NCI-H2029 (cell line): ENCODE measurements at regions not wholly inside any gene's neighbourhood (a gene's known extent, or its start where the extent isn't known, plus 50 kb on each side); places are given as distances from the start of the nearest gene placed in this dataset.

Experiments
- DNase-seq: peaks from one replicate; lab custom pipeline; 2025; lab: John Stamatoyannopoulos, UW

DNA sequence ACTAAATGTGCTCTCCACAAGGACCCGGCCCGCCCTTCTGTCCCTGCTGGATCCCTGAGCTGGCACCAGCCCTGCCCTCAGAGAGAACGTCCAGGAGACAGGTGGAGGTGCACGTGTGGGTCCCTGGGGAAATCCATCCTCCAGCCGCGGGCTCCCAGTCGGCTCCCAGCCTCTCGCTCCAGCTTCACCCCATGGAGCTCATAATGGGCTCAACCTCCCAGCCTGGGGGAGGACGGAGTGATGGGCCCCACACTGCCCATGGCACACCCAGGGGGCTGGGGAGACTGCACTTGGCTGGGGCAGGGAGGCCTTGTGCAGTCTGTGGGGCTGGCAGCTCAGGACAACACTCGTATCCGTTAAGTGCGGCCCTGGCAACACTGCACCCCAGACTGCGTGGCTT lies 250.5 kb downstream of the TMEM121 start:
- DNase-seq = no peak

DNA sequence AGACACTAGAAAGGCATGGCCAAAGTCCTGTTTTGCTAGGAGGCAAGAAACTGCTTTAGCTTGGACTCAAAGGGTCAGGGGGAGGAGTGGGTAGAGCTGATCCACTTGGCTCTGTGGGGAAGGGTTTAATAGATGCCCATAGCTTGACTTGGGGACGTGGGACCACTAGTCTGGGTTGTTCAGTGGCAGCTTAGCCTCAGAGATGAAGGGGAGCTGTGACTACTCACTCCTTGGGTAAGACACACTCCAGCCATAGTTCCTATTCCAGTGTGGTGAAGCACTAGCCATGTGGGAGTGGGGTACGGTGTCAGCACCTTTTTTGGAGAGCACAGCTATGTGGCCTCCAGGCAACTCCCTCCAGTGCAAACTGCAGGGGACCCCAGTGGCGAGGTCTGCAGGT lies 257.3 kb downstream of the TMEM121 start:
- no peak for DNase-seq

DNA sequence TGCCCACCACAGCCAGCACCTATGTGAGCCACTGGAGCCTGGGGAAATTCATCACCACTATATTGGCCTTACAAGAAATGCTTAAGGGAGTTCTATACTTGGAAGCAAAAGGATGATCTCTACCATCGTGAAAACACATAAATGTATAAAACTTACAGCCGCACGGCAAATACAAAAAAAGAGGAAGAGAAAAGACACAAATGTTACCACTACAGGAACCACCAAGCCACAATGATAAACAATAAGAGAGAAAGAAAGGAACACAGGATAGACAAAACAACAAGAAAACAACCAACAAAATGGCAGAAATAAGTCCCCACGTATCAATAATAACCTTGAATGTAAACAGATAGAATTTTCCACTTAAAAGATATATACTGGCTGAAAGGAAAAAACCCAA lies 267.5 kb downstream of the TMEM121 start:
- no peak for DNase-seq

DNA sequence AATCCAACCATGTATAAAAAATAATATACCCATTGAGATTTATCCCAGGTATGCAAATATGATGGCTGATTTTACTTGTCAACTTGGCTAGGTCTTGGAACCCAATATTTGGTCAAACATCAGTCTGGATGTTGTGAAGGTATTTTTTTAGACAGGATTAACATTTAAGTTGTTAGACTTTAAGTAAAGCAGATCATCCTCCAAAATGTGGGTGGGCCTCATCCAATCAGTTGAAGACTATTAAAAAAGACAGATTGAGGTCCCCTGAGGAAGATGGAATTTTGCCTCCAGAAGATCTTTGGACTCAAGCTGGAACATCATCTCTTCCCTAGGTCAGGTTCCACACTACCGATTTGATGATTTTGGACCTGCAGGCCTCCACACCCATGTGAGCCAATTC lies 271.2 kb downstream of the TMEM121 start:
- no peak for DNase-seq

DNA sequence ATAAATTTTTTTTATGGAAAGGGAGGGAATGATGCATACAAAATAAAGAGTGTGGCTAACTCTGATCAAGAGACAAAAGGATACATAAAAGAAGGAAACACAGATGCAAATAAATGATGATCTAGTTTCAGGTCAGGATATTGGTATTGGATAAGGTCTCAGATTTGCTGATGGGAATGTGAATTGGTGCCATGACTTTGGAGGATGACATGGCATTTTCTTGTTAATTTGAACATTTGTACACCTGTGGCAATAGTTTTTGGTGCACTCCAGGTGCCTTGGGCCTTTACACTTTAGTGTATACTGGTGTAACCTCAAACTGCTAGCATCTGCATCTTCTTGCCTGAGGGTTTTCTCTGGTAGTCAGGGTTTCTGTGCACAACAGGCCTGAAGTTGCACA lies 279.3 kb downstream of the TMEM121 start:
- no peak for DNase-seq

DNA sequence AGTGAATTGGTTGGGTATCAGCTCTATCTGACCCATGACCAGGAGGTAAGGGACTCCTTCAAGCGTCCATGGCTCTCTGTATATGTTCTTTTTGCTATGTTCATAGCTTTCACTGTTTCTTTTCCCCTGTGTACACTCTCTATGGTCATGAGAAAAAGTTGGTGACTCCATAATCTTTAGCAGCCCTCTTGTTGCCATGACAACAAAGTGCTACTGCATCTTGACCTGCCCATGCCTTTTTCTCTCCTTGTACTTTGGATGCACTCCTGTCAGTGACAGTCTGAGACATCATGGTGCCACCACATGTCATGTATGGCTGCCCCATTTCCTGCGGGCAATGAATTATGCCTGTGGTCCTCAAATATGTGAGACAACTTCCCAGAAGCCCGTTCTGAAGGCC lies 280.2 kb downstream of the TMEM121 start:
- no peak for DNase-seq

DNA sequence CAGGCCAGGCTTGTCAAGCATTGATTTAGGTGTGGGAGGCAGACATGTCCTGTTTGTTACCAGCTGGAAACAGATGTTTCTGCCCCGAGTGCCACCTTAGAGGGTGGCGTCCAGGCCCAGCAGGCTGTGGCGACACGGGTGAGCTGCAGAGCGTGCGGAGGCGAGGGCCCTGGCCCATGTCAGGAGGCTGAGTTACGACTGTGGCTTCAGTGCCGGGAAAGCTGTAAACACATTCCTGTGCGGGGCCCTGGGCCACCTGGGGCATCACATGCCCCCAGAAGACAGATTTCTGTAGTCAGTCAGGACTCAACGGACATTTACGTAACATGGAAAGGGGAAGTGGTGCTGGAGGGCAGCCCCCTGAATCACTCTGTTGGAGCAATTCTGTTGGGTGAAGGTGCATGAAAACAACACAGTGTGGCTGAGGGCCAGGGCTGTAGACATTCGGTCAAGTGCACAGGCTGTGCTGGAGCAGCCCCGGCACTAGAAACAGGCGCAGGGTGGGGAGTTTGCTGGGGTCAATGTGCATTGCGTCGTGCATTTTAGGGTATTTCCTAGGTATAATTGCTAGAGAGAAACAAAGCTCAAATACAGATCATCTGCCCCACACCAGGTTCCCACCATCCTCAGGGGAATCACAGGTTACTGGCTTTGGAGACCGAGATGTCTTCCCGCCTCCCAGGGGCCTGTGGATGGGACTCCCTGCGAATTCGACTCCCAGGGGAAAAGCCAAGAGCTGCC lies 291.8 kb downstream of the TMEM121 start:
- no peak for DNase-seq

DNA sequence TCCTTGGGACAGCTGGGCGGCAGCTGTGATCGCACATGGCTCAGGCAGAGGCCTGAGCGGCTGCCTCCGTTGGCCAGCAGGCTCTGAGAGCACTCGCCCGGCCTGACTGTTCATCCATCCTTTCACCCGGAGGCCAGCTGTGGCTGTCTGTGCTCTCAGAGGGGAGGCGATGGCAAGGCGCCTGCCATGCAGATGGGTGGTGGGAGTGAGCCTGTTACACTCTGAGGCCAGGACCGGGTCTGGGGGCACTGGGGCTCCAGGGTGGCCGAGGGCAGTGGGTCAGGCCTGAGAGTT lies 292.3 kb downstream of the TMEM121 start:
- no peak for DNase-seq

DNA sequence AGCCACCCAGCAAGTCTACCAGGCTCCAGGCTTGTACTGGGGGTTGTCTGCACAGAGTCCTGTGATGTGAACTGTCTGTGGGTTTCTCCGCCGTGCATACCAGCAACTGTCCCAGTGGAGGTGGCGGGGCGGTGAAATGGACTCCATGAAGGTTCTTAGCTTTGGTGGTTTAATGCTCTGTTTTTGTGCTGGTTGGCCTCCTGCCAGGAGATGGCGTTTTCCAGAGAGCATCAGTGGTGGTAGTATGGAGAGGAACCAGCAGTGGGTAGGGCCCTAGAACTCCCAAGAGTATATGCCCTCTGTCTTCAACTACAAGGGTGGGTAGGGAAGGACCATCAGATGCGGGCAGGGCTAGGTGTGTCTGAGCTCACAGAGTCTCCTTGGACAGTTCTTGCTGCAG lies 303.8 kb downstream of the TMEM121 start:
- no peak for DNase-seq

DNA sequence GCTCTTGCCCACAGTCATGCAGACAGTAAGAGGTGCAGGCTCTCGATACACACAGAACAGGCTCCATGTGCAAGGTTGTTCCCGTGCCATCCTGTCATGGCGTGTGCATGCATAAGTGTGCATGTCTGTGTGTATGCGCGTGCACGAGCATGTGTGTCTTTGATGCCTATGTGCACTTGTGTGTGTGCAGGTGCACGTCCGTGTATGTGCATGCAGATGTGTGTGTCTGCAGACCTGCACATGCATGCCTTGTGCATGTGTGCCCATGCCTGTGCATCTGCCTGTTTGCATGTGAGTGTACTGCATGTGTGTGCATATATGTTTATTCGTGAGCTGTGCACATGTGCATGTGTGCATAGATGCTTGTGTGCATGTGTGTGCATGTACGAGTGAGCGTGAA lies 309.8 kb downstream of the TMEM121 start:
- no peak for DNase-seq

DNA sequence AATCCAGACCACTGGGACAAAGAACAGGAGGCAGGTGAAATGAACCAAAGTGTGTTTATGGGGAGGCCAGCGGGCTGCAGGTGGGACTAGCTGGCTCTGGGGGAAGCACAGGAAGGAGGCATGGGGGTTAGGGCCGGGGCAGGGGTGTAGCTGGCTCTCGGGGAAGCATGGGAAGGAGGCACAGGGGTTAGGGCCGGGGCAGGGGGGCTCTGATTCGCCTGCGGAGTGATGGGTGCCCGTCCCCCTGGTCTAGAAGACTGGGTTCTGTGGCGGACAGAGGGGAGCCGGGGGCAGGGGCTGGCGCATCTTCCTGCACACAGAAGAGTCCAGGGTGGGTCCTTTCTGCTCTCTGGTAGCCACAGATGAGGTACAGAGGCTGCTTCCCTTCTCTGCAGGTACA lies 310.3 kb downstream of the TMEM121 start:
- no peak for DNase-seq

DNA sequence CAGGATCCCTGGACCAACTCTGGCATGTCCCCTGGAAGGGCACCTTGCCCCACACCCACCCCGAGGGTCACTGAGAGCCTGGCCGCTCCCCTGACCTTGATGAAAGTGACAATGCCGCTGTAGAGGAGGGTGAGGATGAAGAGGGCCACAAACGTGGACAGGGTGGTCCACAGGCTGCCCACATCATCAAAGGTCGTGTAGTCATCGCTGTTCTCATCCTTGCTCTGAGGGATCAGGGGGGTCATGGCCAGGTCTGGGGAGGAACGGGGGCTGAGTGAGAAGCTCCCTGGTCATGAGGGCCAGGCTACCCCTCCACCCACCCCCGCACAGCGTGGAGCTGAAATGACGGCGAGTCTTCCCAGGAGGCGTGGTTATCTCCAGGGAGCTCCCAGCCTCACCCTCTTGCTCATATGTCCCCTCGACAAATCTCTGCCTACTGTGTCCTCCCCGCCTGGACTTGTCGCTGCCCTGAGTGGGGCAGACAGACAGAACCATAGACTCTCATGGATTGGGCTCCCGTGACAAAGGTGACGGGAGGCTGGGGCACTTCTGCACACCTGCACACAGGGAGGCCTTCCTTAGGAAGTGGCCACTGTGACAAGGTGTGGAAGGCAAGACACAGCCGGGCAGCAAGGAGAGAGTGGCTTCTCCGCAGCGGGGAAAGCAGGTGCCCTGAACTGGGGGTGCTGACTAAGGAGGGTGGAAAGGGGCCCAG lies 311.1 kb downstream of the TMEM121 start:
- DNase-seq = no peak

DNA sequence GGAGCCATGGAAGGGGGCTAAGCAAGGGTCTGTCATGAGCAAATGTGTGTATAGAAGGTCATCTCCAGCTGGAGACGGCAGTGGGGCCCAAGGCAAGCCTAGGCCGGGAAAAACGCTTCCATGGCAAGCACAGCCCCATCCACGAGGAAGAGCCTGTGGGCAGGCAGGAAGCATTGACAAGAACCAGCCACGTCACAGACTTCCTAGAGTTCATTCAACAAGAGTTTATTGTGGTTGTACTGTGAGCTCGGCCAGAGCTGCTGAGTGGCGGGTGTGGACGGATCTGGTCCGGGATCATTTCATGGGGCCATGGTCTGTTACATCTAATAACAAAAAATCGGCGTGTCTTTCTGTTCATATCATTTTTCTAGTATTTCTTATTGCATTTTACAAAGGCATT lies 311.7 kb downstream of the TMEM121 start:
- no peak for DNase-seq

DNA sequence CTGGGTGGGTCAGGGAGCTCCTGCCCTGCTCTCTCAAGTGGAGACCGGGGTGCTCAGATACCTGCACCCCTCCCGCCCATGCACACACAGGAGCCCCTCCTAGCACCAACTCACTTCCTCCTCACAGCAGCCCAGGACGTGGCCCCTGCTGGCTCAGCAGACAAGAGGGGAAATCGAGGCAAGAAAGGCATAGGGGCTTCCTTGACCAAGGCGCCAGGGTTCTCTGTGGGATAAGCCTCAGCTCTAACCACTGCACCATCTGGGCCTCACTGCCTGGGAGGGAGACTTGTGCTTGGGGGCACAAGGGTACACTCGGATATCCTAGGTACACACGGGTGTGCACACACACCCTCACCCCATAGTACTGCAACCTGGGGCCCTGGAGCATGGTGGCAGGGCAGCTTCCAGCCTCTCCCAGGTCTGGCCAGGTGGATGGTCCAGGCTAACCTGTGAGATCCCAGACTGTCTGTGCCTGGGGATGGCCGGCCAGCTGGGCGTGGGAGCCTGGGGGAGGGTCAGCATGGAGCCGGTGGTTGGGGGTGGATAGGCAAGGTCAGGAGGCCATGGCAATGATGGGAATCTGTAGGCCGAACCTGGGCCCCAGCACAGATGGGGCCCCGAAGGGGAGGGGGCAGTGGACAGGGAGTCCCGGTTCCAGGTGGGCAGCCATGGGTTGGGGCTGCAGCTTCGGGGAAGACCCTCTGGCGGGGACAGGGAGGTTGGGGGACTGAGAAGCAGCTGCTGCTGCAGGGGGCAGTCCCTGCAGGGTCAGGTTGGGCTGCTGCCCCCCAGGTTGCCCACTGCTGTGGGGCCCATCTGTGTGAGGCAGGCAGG lies 312.4 kb downstream of the TMEM121 start:
- no peak for DNase-seq

DNA sequence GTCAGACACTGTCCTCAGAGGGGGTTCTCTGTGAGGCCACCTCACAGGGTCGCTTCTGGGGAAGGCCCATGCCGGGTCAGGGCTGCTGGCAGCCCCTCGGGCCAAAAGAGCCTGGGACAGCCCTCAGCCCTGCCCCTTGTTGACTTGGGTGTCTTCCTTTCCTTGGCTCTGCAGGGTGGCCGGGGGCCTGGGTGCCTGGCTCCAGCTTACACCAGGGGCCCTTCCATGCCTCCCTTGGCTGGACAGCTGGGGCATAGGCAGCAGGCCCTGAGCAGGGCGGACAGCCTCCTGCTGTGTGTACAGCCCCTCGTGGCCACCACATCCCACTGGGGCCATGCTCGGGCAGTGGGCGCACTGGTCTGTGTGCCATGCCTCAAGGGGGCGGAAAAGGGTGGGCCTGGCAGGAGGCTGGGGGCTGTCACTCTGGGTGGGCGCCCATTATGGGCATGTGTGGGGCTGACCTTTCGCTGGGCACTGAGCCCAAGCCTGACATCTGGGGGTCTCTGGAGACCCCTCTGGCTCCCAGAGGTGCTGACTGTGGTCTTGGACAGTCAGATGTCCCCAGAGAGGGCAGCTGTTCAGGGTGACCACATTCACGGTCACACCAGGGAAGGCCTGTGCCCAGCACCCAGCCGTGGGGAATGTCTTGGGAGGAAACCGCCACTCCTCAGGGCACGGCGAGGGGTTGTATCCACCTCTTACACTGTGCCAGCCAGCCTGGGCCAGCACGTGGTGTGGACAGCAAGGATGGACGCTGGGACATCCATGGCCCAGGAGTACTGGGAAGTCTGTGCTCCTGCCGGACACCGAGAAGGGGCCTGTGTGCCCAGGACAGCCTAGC lies 313.3 kb downstream of the TMEM121 start:
- DNase-seq = no peak

DNA sequence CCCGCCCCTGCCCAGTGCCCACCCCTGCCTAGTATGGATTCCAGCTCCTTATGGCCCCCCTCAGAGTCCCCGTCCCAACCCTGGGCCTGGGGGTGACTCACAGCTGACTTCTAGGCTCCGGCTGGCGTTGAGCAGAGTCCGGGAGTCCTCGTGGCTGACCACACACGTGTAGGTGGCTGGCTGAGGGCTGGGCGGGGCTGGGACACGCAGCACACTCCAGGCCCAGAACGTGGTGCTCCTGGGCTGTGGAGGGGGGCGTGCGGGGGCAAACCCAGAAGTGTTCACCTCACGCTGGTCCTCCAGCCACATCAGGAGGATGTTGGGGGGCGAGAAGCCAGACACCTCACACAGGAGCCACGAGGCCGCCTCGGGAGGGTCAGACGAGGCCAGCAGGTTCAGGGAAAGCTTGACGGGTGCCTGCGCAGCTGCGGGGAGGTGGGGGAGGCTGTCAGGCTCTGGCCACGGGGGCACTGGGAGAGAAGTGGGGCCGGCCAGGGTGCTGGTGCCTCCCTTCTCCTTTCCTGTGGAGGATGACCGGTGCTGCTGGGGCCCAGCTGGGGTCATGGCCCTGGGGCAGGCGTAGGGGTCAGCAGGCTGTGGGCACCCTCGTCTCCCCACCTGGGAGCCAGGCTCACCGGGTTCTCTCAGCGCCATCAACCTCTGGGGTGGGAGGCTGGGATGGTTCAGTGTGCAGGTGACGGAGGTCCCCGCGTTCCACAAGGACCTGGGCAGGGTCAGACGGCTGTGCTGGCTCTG lies 314.1 kb downstream of the TMEM121 start:
- no peak for DNase-seq

DNA sequence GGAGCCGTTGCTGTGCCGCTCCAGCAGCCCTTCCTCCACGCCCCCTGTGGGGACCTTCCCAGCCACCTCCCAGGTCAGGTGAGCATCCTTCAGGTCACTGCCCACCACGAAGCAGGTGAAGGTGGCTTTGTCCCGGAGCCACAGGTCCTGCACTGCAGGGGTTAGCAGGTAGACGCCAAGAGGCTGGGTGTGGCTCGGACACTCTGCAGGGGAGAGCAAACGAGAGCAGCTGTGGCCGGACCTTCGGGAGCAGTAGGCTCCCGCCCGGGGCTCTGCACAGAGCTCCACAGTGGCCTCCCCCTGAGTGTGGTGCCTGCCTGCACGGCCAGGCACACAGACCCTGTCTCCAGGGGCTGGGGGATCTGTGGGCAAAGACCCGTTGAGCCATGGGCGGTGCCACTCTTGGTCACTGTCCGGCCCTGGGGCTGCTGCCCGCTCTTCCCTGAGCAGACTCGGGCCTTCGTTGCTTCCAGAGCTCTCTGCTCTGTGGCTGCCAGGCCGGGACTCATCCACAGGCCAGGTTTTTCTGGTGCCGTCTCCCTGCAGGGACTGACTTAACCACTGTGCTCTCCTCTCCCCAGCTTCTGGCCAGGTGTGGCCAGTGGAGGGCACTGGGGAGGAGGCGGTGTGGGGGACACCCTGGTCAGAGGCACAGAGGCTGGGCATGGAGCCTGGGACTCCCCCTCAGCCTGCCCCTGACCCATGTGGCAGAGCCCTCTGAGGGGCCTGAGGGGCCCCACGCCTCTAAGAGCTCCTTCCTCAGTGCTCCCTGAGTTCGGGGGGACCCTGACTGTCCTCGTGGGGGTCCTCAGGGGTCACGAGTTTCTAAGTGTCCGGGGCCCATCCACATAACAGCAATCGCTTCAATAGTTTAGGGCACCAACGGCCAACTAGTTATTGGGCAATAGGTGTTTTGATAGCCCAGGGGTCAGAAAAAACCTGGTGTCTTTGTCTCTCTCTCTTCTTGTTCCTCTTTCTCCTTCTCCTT lies 314.9 kb downstream of the TMEM121 start:
- DNase-seq = no peak

DNA sequence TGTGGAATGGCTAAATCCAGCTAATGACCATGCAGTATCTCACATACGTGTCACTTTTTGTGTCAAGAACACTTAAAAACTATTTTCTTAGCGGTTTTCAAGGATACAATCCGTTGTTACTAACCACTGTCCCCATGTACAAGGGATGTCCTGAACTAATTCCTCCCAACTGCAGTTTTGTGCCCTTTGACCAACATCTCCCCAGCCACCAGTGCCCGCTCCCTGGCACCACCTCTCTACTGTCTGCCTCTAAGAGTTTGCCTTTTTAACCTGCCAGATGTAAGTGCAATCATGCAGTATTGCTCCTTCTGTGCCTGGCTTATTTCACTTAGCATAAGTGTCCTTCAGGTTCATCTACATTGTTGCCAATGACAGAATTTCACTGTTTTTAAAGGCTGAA lies 315.7 kb downstream of the TMEM121 start:
- no peak for DNase-seq

DNA sequence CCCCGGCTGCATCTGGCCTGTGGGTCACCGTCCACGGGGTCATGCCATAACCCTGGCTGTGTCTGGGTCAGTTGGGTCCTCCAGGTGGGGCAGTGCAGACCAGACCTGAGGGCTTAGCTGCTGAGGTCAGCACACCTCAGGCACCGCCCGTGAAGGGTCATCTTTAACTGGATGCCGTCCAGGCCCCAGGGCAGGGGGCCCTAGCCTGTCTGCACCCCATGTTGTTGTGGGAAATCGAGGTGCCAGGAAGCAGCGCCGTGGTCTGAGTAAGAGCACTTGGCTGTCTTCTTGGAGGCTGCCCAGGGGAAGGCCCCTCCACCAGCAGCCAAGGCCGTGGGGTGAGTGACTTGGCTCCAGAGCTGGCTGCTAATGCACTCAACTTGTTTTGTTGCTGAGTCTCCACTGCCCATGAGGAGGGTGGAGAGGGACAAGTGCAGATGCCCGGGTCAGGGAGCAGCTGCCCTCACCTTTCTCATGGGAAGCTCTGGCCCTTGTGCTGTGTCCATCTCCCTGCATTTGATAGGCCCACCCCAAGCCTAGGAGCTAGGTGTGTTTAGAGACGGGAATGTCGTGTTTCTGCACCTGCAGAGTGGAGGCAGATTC lies 317.2 kb downstream of the TMEM121 start:
- no peak for DNase-seq
